ENCODE measurements at regions not wholly inside any gene's neighbourhood (a gene's known extent, or its start where the extent isn't known, plus 50 kb on each side); places are given as distances from the start of the nearest gene placed in this dataset.

DNA sequence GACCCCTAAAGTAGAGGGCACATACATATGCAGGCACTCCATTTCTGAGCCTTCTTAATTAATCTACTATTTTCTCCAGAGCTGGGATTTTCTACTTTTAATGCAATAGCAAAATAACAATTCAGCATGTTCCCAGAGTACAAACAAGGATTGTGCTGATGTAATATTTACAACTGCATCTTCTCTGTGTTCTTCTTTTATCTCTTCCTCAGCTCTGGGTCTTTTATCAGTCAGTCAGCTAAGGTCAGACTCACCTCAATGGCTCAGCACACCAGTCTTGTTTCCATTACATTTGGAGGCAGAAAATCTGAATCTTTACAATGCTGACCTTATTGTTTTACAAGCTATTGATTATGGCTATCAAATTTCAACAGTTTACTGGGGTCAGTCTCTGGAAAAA is 323.3 kb upstream of the NR5A2 start:
- TF ChIP-seq, protein P1, sequence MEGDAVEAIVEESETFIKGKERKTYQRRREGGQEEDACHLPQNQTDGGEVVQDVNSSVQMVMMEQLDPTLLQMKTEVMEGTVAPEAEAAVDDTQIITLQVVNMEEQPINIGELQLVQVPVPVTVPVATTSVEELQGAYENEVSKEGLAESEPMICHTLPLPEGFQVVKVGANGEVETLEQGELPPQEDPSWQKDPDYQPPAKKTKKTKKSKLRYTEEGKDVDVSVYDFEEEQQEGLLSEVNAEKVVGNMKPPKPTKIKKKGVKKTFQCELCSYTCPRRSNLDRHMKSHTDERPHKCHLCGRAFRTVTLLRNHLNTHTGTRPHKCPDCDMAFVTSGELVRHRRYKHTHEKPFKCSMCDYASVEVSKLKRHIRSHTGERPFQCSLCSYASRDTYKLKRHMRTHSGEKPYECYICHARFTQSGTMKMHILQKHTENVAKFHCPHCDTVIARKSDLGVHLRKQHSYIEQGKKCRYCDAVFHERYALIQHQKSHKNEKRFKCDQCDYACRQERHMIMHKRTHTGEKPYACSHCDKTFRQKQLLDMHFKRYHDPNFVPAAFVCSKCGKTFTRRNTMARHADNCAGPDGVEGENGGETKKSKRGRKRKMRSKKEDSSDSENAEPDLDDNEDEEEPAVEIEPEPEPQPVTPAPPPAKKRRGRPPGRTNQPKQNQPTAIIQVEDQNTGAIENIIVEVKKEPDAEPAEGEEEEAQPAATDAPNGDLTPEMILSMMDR (conservative IDR thresholded peaks at IDR 0.05; ENCODE audit: low read depth, low read length): no peak
- no peak overlapping the region for H3K4me3 ChIP-seq (ENCODE audit: low read depth, low read length)
- DNase-seq (ENCODE audit: low read depth): no peak

DNA sequence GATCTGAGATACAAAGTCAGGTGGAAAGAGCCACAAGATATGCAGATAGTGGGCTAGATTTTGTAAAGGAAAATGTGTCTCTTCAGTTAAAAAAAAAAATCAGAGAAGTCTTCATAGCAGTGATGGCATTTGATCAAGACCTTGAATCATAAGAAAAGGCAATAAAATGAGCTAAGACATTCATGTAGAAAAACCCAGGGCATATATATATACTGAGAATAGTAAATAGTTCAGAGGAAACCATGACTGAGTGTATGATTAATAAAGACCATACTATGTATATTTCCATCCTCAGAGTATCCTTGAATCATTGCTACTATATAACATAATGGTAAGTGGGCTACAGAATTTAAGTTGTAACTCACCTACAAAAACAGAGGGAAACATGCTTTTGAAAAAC is 321.7 kb upstream of the NR5A2 start:
- DNase-seq (ENCODE audit: low read depth): no peak
- H3K4me3 ChIP-seq (ENCODE audit: low read depth, low read length): no peak overlapping the region
- TF ChIP-seq, protein P1 (conservative IDR thresholded peaks at IDR 0.05; ENCODE audit: low read depth, low read length): no peak

DNA sequence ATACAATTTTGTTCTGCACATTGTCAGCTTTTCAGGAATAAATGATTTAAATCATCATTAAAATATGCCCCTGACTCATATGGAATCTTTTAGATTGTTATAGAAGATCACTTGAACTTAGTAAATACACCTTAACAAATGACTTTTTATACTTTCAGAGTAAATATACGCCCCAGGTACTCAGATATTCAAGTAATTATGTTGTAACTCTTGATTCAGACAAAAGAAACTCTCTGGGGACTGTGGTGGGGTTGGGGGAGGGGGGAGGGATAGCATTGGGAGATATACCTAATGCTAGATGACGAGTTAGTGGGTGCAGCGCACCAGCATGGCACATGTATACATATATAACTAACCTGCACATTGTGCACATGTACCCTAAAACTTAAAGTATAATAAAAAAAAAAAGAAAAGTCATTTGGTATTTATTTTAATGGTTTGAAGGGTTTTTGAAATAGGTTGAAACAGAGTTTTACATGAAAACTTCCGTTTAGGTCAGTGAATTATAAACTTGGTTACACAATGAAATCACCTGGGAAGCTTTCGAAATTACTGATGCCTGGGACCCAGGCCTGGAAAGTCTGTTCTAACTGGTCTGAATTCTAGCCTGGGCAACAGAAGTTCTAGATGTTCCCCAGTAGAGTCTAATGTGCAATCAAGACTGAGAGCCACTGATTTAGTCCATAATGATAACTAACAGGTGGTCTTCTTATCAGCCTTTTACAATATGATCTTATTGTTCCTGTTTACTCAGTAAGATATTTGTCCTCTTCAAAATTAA is 320.5 kb upstream of the NR5A2 start:
- no peak overlapping the region for H3K4me3 ChIP-seq (ENCODE audit: low read depth, low read length)
- TF ChIP-seq, protein P1 (conservative IDR thresholded peaks at IDR 0.05; ENCODE audit: low read depth, low read length): no peak

DNA sequence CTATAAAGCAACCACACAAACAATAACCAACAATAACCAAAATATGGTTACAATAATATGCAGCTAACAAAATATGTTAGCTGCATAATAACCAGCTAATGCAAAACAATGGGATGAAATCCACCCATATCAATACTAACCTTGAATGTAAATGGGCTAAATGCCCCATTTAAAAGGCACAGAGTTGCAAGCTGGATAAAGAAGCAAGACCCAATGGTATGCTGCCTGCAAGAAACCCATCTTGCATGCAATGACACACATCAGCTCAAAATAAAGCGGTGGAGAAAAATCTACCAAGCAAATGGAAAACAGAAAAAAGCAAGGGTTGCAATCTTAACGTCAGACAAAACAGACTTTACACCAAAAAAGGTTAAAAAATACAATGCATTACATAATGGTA is 316.5 kb upstream of the NR5A2 start:
- TF ChIP-seq, protein P1 (conservative IDR thresholded peaks at IDR 0.05; ENCODE audit: low read depth, low read length): no peak
- no peak for DNase-seq (ENCODE audit: low read depth)

More for the DNA sequence above, 320.5 kb upstream of the NR5A2 start:
- DNase-seq (ENCODE audit: low read depth): no peak

DNA sequence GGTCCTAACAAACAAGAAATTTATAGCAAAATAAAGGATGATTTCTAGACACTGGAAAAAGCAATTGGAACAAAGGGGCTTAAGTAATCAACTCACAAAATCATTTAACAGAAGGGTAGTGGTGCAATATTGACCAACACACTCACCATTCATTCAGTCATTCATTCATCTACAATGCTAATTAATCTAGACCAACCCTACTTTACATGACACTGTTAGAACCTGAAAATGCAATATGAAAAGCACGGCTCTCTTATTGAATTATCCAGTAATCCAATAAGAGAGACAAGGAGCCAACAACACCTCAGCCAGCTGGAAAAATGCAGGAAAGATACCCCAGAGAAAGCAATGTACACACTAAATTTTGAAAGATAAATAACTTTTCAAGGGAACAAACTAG is 310.8 kb upstream of the NR5A2 start:
- TF ChIP-seq, protein P1 (conservative IDR thresholded peaks at IDR 0.05; ENCODE audit: low read depth, low read length): no peak
- H3K4me3 ChIP-seq (ENCODE audit: low read depth, low read length): no peak overlapping the region
- no peak for DNase-seq (ENCODE audit: low read depth)

More for the DNA sequence above, 316.5 kb upstream of the NR5A2 start:
- H3K4me3 ChIP-seq (ENCODE audit: low read depth, low read length): no peak overlapping the region

DNA sequence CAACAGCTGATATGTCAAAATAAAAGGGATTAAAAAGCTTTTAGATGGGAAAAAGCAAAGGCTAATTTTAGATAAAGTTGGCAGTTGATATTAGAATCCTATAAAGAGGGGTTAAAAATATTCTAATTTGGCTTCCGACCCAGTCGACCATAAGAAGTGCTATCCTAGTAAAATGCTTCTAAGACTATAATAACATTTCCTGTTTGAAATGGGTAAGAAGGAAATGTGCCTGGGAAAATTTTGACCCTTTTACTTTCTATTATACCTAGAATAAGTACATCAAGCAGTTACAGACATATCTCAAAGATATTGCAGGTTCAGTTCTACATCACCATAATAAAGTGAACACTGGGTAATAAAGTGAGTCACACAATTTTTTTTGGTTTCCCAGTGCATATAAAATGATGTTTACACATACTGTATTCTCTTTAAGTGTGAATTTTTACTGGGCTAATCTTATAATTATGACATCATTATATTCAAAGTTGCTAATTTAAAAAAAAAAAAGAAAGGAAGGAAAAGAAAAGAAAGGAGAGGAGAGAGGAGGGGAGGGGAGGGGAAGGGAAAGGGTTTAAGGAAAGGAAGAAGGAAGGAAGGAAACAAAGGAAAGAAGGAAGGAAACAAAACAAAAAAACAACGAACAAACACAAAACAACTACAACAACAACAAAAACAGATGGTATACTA is 308.2 kb upstream of the NR5A2 start:
- DNase-seq (ENCODE audit: low read depth): no peak
- H3K4me3 ChIP-seq (ENCODE audit: low read depth, low read length): no peak overlapping the region
- TF ChIP-seq, protein P1 (conservative IDR thresholded peaks at IDR 0.05; ENCODE audit: low read depth, low read length): no peak

All from epithelial cell of proximal tubule (primary cell).